ENCODE measurements at regions not wholly inside any gene's neighbourhood (a gene's known extent, or its start where the extent isn't known, plus 50 kb on each side); places are given as distances from the start of the nearest gene placed in this dataset.
A peak's percentile ranks its signal among the peaks of the same experiment; 100 is the strongest.

DNA sequence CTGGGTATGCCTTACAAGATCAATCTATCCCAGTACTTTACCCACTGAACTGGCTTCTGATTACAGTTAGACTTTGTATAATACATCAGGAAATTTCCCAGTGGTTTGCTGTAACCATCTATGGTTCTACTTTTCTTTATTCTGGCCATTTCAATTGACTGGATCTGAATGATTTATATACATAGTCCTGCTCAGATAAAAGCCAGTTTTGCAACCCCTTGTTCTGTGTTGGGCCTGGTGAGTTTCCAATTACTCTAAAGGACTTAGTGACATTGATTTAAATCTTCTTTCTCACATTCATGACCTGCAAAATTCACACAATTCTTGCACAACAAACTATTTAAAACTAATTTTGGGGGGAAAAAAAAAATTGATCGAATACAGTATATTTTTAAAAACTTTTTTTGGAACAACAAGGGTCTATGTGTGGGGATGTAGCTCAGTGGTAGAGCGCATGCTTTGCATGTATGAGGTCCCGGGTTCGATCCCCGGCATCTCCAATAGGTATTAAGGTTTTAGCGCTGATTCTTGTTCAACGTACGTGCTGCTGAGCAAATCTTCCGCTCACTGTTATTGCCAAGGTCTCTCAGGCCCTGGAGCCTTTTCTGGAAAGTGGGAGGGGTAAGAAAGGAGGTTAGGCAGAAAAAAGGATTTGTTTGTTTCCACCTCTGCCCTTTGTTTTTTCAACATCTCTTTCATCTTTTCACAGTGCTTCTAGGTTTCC is 117.5 kb downstream of the GPX5 start:
- H3K4me1 ChIP-seq (ENCODE audit: control insufficient read depth, insufficient read depth, low read length), result no peaks in the 10 kb centered on the region
- peaks cover 4 to 5% of the 10 kb centered on the region in 2 donors for H3K27me3 ChIP-seq (ENCODE audit: control insufficient read depth in 1 of 2, insufficient read depth in 2 of 2, low read length in 2 of 2)
- H3K9ac ChIP-seq (ENCODE audit: low read length in 2 of 2), result no peak overlapping the region
- no peak overlapping the region for H3K27ac ChIP-seq (ENCODE audit: low read length)
- H3K4me3 ChIP-seq (ENCODE audit: low read length in 2 of 2), result no peak overlapping the region
- no peaks in the 10 kb centered on the region for H3K36me3 ChIP-seq (ENCODE audit: control insufficient read depth in 2 of 2, insufficient read depth in 2 of 2, low read length in 2 of 2)
- H3K9me3 ChIP-seq (ENCODE audit: control insufficient read depth in 2 of 2, low read length in 2 of 2), result no peaks in the 10 kb centered on the region

DNA sequence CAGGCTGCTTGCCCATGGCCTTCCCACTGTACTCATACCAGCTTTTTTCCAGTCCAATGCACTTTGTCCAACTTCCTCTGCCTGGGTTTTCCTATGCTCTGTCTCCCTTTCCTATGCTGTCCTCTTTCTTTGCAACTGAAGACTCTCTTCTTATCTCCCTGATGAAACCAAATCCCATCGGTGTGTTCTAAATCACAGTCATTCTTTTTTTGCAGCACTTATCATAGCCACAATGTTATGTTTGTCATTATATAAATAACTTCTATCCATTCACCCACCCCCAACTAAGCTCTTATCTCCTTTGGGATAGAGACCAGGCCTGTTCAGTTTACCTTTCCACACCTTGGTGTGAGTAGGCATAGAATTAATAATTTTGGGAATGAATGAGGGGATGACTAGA is 121.0 kb downstream of the GPX5 start:
- Histone ChIP-seq H3K9ac (ENCODE audit: low read length in 2 of 2) (no peak overlapping the region), H3K36me3 (ENCODE audit: control insufficient read depth in 2 of 2, insufficient read depth in 2 of 2, low read length in 2 of 2) (no peaks in the 10 kb centered on the region), H3K4me1 (ENCODE audit: control insufficient read depth, insufficient read depth, low read length) (no peaks in the 10 kb centered on the region), H3K4me3 (ENCODE audit: low read length in 2 of 2) (no peak overlapping the region), H3K27ac (ENCODE audit: low read length) (no peak overlapping the region), H3K9me3 (ENCODE audit: control insufficient read depth in 2 of 2, low read length in 2 of 2) (no peaks in the 10 kb centered on the region), H3K27me3 (ENCODE audit: control insufficient read depth in 1 of 2, insufficient read depth in 2 of 2, low read length in 2 of 2) (peaks cover 3 to 15% of the 10 kb centered on the region in 2 donors)

DNA sequence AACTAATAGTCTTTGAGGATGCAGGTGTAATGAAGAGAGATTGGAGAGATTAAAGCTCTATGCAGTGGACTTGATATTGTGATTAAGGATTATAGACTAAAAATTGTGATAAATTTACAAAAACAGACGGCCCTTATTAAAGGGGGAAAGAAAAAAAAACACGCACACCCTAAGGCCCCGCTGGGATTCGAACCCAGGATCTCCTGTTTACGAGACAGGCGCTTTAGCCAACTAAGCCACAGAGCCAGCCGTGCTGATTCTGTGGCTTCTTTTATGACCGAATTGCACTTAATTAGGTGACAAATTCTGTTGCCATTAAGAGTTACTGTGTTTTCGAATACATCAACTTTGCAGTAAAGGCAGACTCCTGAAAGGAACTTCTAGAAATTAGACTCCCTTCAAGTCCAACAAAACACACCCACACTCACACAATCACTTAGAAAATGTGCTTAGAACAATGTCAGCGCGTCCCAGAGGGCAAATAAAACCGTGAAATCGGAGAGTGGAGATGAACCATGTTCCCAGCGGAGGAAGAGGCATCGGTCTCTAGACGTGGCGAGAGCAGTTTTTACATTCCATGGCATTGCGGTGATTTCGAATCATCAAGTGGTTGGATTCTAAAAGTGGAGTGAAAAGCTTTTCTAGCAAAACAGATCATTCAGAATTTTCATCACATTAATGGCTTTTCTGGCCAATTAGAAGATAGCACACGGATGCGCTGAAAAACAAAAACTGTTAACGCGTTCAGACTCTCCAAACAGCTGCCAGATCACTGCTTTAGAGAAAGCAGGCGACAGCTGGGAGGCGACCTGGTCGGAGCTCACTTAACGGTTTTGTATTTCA is 122.6 kb downstream of the GPX5 start:
- Histone ChIP-seq H3K9ac (ENCODE audit: low read length in 2 of 2) (peak overlapping the region in 1 of 2 donors; percentile 58), H3K4me3 (ENCODE audit: low read length in 2 of 2) (peak overlapping the region; percentile 69 to 75), H3K27me3 (ENCODE audit: control insufficient read depth in 1 of 2, insufficient read depth in 2 of 2, low read length in 2 of 2) (peaks cover 3 to 15% of the 10 kb centered on the region in 2 donors)

DNA sequence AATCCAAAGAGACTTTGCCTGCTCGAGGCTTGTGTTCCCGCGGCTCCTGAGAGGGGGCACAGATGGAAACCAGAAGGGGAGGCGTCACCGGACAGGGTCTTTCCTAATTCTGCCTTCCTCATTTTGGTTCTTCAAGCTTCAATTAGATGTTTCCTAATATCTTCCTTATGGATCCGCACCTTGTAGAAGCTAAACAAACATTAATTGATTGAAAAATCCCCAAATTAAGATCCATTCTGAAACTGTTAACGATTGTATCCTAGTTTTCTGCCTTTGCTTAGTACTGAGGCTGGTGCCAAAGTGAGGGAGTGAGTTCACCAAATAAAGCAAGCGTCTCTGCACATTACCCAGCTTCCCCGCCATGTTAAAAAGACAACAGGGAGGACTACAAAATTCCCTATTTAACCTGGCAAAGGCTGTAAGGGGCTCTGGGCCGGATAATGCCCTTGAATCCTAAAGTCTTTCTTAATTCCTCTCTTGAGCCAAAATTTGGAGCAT is 123.2 kb downstream of the GPX5 start:
- Histone ChIP-seq H3K9ac (ENCODE audit: low read length in 2 of 2) (peak overlapping the region in 1 of 2 donors; percentile 58), H3K27me3 (ENCODE audit: control insufficient read depth in 1 of 2, insufficient read depth in 2 of 2, low read length in 2 of 2) (peaks cover 3 to 15% of the 10 kb centered on the region in 2 donors), H3K4me3 (ENCODE audit: low read length in 2 of 2) (peak overlapping the region; percentile 69 to 75), H3K9me3 (ENCODE audit: control insufficient read depth in 2 of 2, low read length in 2 of 2) (no peaks in the 10 kb centered on the region), H3K36me3 (ENCODE audit: control insufficient read depth in 2 of 2, insufficient read depth in 2 of 2, low read length in 2 of 2) (no peaks in the 10 kb centered on the region), H3K4me1 (ENCODE audit: control insufficient read depth, insufficient read depth, low read length) (no peaks in the 10 kb centered on the region), H3K27ac (ENCODE audit: low read length) (no peak overlapping the region)

More for the DNA sequence above, 122.6 kb downstream of the GPX5 start:
- H3K9me3 ChIP-seq (ENCODE audit: control insufficient read depth in 2 of 2, low read length in 2 of 2), result no peaks in the 10 kb centered on the region
- no peak overlapping the region for H3K27ac ChIP-seq (ENCODE audit: low read length)
- H3K4me1 ChIP-seq (ENCODE audit: control insufficient read depth, insufficient read depth, low read length), result no peaks in the 10 kb centered on the region
- no peaks in the 10 kb centered on the region for H3K36me3 ChIP-seq (ENCODE audit: control insufficient read depth in 2 of 2, insufficient read depth in 2 of 2, low read length in 2 of 2)

DNA sequence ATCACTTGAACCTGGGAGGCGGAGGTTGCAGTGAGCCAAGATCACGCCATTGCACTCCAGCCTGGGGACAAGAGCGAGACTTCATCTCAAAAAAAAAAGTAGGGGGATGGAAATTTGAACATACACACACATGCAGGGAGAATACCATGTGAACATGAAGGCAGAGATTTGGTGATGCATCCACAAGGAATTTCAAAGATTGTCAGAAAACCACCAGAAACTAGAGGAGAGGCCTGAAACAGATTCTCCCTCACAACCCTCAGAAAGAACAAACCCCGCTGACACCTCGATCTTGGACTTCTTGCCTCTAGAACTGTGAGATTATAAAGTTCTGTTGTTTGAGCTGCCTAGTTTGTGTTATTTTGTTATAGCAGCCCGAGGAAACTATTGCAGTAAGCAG is 125.5 kb downstream of the GPX5 start:
- no peak overlapping the region for H3K9ac ChIP-seq (ENCODE audit: low read length in 2 of 2)
- peaks cover 0 to 15% of the 10 kb centered on the region in 2 donors for H3K27me3 ChIP-seq (ENCODE audit: control insufficient read depth in 1 of 2, insufficient read depth in 2 of 2, low read length in 2 of 2)
- no peaks in the 10 kb centered on the region for H3K9me3 ChIP-seq (ENCODE audit: control insufficient read depth in 2 of 2, low read length in 2 of 2)
- no peaks in the 10 kb centered on the region for H3K36me3 ChIP-seq (ENCODE audit: control insufficient read depth in 2 of 2, insufficient read depth in 2 of 2, low read length in 2 of 2)
- H3K27ac ChIP-seq (ENCODE audit: low read length), result no peak overlapping the region
- no peaks in the 10 kb centered on the region for H3K4me1 ChIP-seq (ENCODE audit: control insufficient read depth, insufficient read depth, low read length)
- H3K4me3 ChIP-seq (ENCODE audit: low read length in 2 of 2), result no peak overlapping the region

DNA sequence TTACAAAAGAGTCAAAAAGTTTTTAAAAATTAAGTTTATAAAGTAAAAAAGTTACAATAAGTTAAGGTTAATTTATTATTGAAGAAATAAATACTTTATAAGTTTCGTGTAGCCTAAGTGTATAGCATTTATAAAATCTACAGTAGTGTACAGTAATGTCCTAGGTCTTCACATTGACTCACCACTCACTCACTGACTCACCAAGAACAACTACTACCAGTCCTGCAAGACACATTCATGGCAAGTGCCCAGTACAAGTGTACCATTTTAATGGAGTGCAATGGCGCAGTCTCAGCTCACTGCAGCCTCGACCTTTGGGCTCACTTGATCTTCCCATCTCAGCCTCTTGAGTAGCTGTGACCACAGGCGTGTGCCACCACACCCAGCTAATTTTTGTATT is 128.2 kb downstream of the GPX5 start:
- no peak overlapping the region for H3K9ac ChIP-seq (ENCODE audit: low read length in 2 of 2)
- H3K4me1 ChIP-seq (ENCODE audit: control insufficient read depth, insufficient read depth, low read length), result no peaks in the 10 kb centered on the region
- no peak overlapping the region for H3K27ac ChIP-seq (ENCODE audit: low read length)
- H3K9me3 ChIP-seq (ENCODE audit: control insufficient read depth in 2 of 2, low read length in 2 of 2), result no peaks in the 10 kb centered on the region
- no peaks in the 10 kb centered on the region for H3K36me3 ChIP-seq (ENCODE audit: control insufficient read depth in 2 of 2, insufficient read depth in 2 of 2, low read length in 2 of 2)
- no peak overlapping the region for H3K4me3 ChIP-seq (ENCODE audit: low read length in 2 of 2)
- H3K27me3 ChIP-seq (ENCODE audit: control insufficient read depth in 1 of 2, insufficient read depth in 2 of 2, low read length in 2 of 2), result peaks cover 6 to 21% of the 10 kb centered on the region in 2 donors

DNA sequence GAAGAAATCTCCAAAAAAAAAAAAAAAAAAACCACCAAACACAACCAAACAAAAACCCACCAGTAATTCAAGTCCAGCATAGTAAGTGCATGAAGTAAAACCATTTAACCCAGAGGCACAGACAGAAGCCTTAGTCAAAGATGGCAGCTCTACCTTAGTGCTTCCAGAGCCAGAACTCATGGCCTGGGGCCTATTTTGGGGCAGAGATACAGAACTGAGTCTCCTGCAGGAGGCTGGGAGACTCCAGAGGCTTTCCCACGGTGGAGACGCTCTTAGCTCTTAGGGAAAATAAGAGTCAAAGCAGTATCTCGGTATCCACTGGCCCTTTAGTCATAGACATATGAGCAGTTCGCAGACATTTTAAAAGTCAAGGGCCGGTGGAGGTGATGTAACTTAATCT is 129.5 kb downstream of the GPX5 start:
- Histone ChIP-seq H3K27me3 (ENCODE audit: control insufficient read depth in 1 of 2, insufficient read depth in 2 of 2, low read length in 2 of 2) (peaks cover 9 to 30% of the 10 kb centered on the region in 2 donors), H3K36me3 (ENCODE audit: control insufficient read depth in 2 of 2, insufficient read depth in 2 of 2, low read length in 2 of 2) (no peaks in the 10 kb centered on the region), H3K9me3 (ENCODE audit: control insufficient read depth in 2 of 2, low read length in 2 of 2) (no peaks in the 10 kb centered on the region), H3K9ac (ENCODE audit: low read length in 2 of 2) (no peak overlapping the region), H3K4me1 (ENCODE audit: control insufficient read depth, insufficient read depth, low read length) (no peaks in the 10 kb centered on the region), H3K4me3 (ENCODE audit: low read length in 2 of 2) (no peak overlapping the region), H3K27ac (ENCODE audit: low read length) (no peak overlapping the region)

DNA sequence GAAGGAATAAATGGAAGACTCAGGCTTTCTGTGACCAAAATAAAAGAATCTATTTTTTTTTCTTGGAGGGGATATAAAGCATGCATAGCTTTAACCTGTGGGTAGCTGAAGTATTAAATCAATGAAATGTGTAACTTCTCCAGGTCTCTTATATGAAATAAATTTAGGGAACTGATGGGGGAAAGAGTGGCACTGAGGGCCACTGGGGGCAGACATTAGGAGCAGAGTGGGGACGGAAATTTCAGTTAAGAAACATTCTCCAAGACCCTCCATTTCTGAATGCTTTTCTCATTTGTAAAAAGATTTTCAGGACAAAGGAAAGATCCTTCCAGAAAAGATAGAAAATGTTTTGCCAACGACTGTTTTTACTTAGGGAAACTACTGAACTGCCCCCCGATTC is 131.0 kb downstream of the GPX5 start:
- H3K9ac ChIP-seq (ENCODE audit: low read length in 2 of 2), result no peak overlapping the region
- peaks cover 12 to 33% of the 10 kb centered on the region in 2 donors for H3K27me3 ChIP-seq (ENCODE audit: control insufficient read depth in 1 of 2, insufficient read depth in 2 of 2, low read length in 2 of 2)
- no peak overlapping the region for H3K4me3 ChIP-seq (ENCODE audit: low read length in 2 of 2)
- no peaks in the 10 kb centered on the region for H3K4me1 ChIP-seq (ENCODE audit: control insufficient read depth, insufficient read depth, low read length)
- no peaks in the 10 kb centered on the region for H3K9me3 ChIP-seq (ENCODE audit: control insufficient read depth in 2 of 2, low read length in 2 of 2)
- no peaks in the 10 kb centered on the region for H3K36me3 ChIP-seq (ENCODE audit: control insufficient read depth in 2 of 2, insufficient read depth in 2 of 2, low read length in 2 of 2)
- no peak overlapping the region for H3K27ac ChIP-seq (ENCODE audit: low read length)

DNA sequence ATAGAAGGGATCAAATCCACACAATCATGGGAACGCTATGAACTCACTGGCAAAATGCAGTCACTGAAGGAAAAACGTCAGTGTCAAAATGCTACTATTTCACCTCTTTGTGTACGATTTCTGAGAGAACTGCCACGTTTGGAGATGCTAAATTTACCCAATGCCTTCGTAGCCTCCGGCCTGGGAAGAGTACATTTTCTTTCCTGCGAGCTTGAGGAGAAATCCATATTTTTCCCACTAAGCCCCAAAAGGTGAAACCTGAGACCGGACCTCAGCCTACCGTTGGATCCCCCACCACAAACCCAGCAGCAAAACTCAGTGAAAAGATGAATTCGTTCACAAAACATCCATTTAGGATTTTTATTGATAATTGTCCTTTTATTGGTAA is 131.7 kb downstream of the GPX5 start:
- Histone ChIP-seq H3K27ac (ENCODE audit: low read length) (no peak overlapping the region), H3K9ac (ENCODE audit: low read length in 2 of 2) (no peak overlapping the region), H3K4me3 (ENCODE audit: low read length in 2 of 2) (peak overlapping the region in 1 of 2 donors; percentile 71), H3K9me3 (ENCODE audit: control insufficient read depth in 2 of 2, low read length in 2 of 2) (no peaks in the 10 kb centered on the region), H3K4me1 (ENCODE audit: control insufficient read depth, insufficient read depth, low read length) (no peaks in the 10 kb centered on the region), H3K36me3 (ENCODE audit: control insufficient read depth in 2 of 2, insufficient read depth in 2 of 2, low read length in 2 of 2) (no peaks in the 10 kb centered on the region), H3K27me3 (ENCODE audit: control insufficient read depth in 1 of 2, insufficient read depth in 2 of 2, low read length in 2 of 2) (peaks cover 12 to 33% of the 10 kb centered on the region in 2 donors)

DNA sequence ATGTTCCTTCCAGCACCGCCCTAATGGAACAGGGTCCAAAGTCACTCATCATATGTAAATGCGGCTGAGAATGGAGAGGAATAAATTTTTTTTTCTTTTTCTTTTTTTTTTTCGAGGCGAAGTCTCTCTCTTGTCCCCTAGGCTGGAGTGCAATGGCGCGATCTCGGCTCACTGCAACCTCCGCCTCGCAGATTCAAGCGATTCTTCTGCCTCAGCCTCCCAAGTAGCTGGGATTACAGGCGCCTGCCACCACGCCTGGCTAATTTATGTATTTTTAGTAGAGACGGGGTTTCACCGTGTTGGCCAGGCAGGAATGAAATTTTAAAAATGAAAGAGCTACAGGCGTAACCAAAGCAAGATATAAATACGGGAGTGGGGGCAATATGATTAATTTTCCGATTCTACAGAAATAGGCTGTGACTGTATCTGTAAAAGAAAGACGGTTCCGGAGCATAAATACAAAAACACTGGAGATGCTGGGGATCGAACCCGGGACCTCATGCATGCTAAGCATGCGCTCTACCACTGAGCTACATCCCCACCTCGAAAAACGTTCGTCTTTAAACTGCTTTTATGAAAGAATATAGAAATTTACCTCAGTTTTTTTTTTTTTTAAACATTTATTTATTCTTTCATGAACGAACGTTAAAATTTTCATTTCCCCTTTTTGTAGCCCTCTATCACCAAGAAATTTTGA is 132.2 kb downstream of the GPX5 start:
- no peaks in the 10 kb centered on the region for H3K4me1 ChIP-seq (ENCODE audit: control insufficient read depth, insufficient read depth, low read length)
- H3K36me3 ChIP-seq (ENCODE audit: control insufficient read depth in 2 of 2, insufficient read depth in 2 of 2, low read length in 2 of 2), result no peaks in the 10 kb centered on the region
- H3K27ac ChIP-seq (ENCODE audit: low read length), result no peak overlapping the region
- no peaks in the 10 kb centered on the region for H3K9me3 ChIP-seq (ENCODE audit: control insufficient read depth in 2 of 2, low read length in 2 of 2)
- H3K27me3 ChIP-seq (ENCODE audit: control insufficient read depth in 1 of 2, insufficient read depth in 2 of 2, low read length in 2 of 2), result peaks cover 12 to 33% of the 10 kb centered on the region in 2 donors
- H3K9ac ChIP-seq (ENCODE audit: low read length in 2 of 2), result no peak overlapping the region
- H3K4me3 ChIP-seq (ENCODE audit: low read length in 2 of 2), result peak overlapping the region; percentile 51 to 71
